ENCODE measurements at regions not wholly inside any gene's neighbourhood (a gene's known extent, or its start where the extent isn't known, plus 50 kb on each side); places are given as distances from the start of the nearest gene placed in this dataset.

DNA sequence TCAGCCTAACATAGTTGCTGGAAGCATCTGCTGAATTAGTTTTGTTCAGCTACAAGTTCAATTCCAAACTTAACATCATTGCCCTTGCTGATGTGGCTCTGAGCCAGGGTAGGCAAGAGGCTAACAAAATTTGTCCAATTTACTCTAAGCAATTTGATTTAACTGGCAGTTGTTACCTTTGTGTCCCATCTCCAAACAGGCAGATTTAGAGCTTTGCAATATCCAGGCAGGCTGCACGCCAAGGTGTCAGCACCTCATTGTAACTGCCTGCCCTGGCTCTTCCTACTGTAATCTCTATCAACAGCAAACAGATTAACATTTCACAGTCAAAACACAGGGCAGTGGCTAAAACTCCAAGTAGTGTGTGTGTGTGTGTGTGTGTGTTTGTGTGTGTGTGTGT lies 2070.6 kb downstream of the PCDH7 start:
- DNase-seq = no peak

DNA sequence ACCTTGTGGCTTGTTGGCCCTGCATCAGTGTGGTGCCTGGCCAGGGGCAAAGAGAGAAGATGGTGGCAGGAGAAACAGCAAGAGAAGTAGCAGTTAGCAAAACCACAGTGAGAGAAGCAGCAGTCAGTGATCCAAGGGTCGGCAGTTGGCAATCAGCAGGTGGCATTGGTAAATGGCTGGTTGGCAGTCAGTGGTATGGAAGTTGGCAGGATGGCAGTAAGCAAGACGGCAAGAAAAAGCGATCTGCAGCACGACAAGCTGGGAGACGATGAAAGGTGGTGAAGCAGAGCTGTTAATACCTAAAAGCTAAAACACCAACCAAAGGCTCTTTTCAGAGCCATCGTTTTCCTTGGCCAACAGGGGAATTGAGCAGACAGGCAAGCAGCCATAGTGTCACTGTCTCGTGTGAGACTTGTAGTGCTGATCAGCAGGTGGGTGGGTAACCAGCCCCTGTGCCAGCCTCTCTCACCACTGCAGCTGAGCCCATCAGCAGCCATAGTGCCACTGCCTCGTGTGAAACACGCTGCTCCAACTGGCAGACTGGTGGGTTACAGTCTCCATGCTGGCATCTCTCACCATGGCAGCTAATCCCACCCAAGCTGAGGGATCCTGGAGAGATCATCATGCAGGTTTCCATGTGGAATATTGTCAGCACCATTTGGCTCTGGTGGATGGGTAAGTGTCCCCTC lies 2078.4 kb downstream of the PCDH7 start:
- no peak for DNase-seq

DNA sequence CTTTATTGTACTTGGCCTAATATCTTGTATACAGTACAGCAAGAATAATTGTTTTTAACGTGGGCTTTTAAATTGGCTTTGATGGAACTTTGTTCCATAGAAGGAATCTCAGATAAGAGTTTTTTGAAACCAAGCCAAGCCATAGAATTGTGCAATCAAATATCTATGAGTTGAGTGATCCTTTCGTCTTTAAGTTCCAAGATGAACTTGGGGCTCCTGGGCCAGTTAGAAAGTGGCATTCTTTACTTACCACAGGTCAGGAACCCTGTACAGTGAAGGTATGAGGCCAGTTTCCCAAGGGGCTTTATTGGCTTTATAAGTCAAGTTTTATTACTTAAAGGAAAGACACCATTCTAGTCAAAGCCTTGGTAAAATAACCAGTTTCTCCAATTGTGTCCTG lies 2104.2 kb downstream of the PCDH7 start:
- DNase-seq = no peak

DNA sequence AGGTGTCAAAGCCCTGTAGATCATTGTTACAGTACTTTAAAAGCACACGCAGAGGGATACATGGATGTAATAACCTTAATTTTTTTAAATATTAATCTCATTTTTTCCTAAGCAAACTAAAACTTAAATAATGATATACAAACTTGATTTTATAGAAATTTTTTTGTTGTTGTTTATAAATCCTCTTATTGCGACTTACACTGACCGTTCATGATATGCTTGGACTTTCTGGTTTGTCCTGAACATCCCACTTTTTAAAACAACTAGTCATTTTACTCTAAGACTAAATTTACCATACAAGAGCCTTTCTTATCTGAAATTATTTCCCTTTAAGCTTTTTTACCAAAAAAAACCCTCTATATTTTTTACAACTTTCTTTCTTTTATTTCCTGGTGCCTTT lies 2106.0 kb downstream of the PCDH7 start:
- no peak for DNase-seq

DNA sequence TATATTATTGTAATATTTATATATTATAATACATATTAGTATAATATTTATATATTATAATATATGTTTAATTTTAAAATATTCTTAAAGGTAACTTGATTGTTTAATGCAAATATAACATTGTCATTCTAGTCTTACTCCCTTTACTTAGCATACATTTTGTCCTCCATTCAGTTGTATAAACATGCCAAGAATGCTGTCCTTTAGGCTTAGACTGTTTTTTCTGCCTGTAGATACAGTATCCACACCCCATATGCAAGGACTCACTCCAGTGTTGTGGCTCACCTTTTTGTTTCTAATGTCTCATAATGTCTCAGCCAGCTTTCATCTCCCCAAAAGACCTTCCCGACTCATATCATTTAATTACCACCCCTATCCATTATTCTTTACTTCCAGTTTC lies 2110.0 kb downstream of the PCDH7 start:
- DNase-seq = no peak

DNA sequence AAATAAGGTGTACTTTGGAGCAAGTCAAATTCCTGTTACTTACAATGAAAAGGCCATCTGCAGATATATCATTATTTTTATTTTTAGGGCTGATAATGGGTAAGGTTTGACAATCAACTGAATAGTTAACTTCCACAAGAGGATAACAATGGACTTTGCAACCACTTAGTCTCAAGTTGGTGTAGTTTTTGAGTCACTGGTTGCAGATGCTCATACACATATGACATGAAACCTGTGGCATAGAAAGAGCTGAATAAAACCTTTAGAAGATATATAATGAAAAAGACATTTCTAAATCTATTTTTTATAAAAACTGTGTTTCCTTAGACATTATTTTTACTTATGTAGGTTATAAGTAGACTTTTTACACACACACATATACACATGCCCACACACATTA lies 2110.9 kb downstream of the PCDH7 start:
- DNase-seq = no peak

DNA sequence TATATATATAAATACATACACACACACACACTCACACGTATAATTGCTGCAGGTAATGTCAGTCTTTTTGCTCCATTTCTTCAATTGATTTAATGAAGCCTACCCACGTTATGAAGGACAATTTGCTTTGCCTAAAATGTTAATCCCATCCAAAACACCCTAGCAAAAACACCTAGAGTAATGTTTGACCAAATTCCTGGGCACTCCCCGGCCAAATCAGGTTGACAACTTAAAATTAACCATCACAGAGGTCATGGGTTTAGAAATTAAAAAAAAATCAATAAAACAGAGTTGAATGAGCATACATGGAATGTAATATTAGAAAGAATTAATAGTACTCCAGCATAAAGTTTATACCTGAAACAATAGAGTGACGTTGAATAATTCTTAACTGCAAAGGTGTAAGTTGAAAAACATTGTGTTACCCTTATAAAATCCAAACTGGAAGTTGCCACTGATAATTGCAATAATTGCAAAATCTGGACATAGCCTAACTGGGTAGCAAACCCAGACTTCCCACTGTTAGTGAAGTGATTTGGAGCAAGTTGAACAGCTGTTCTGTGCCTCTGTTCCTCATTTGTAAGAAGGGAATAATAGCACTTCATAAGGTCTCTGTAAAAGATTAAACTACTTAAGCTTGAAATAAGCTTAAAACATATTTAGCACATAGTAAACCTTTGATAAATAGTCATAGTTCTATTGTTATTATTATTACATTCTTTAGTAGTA lies 2120.5 kb downstream of the PCDH7 start:
- no peak for DNase-seq

DNA sequence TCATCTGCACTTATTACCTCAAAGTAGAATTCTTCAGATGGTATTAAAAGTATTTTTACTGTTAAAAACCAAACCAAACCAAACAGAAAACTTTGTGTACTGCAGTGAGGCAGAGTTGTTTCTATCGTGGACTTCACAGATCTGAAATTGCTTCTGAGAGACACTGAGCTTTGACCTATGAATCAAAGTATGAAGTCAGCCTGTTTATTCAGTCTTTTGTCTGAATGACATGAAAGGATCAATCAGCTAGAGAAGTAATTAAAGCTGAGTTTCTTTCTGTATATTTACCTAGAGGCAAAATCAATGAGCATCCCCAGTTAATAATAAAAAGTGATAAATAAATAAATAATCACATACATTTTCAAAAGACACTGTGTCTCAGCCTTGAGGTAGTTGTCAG lies 2121.0 kb downstream of the PCDH7 start:
- no peak for DNase-seq

DNA sequence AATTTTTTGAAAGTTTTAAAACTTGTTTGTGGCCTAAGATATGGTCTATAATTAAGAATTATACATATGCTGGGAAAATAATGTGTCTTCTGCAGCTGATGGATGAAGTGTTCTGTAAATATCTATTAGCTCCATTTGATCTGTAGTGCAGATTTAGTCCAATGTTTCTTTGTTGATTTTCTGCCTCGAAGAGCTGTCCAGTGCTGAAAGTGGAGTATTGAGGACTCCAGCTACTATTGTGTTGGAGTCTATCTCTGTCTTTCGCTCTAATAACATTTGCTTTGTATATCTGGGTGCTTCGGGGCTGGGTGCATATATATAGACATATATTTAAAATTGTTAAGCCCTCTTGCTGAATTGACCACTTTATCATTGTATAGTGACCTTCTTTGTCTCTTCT lies 2127.3 kb downstream of the PCDH7 start:
- DNase-seq = no peak

DNA sequence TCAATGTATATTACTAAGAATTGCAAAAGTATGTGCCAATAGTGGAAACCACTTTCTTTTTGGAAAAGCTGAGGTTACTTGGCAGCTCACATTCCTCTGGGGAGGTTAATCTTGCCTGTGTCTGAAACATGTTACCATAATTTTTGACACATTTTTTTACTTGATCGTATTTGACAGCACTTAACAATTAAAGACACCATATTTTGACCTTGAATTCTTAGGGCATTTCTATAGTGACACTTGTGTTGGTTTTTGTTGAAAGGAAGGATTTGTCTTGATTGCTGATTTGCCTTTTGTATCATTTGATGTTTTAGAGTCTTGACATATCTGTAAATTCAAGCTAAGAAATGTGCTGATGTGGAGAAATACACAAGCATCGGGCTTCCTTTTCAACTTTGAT lies 2135.5 kb downstream of the PCDH7 start:
- no peak for DNase-seq

DNA sequence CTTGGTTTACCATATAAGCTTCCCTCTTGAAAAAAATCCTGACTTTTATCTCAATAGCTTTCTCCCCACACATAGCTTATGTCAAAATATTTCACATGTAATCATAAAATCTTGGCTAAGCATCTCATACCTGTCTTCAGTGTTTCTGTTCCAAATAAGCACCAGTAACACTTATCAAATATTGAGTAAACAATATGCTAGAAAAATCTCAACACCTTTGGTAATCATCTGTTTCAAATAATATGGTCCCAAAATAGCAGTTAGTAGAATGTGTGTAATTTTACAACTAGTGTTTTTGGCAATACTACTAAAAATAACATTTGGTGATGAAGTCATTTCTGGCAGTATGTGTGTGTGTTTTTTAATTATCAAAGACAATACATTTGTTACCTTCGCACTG lies 2138.2 kb downstream of the PCDH7 start:
- DNase-seq = no peak

DNA sequence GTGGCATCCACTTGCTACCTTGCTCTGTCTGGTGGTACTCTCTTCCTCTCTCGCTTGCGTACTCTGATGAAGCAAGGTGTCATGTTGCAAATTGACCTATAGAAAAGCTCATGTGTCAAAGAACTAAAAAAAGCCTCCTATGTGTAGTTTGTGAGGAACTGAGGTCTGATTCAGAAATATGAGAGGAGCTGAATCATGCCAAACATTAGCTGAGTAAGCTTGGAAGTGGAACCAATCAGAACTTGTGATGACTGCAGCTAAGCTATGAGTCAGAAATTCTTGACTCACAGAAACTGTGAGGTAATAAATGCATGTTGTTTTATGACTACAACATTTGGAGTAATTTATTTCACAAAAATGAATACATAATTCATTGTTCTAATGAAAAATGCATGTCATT lies 2138.8 kb downstream of the PCDH7 start:
- DNase-seq = no peak

DNA sequence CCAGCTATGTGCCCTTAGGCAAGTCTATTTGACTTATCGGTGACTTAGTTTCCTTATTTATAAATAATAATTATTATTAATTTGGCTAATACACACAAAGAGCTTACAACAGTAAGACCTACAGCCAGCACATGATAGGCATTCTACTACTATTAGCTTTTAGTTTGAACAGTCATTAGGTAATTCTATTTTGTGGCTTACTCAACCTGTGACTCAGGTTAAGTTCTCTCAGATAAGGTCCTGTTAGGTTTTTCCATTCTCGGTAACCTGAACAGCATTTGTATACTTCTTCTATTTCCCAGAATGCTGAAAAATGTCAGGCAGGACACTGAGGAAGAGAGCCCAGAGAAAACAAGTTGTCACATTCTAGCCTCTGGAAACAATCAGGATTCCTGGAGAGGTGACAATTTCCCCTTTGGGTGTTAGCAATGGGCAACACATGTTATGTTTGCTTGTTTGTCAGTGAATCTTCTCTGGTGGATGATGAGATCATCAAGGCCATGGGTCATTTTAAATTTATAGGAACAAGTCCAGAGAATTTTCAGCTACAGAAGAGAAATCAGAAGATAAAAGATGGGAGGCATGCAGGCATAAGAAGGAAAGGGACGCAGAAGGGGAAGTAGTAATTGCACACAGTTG lies 2144.7 kb downstream of the PCDH7 start:
- DNase-seq = no peak

DNA sequence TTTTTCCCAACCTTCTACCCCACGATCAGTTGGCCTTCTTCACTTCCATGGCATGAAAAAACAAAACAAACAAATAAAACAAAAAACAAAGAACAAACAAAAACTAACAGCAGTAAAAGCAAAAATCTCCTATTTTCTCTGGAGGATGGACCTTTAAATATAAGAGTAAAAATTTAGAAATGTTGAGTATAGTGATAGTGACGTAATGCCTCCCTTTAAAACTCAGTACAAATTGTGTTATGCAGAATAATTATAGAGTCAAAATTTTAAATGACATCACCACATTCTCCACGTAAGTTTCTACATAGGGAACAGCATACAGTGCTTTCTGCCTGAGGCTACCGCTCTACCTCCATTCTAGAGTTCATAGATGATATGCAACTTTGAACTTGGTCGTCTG lies 2156.4 kb downstream of the PCDH7 start:
- DNase-seq = no peak

DNA sequence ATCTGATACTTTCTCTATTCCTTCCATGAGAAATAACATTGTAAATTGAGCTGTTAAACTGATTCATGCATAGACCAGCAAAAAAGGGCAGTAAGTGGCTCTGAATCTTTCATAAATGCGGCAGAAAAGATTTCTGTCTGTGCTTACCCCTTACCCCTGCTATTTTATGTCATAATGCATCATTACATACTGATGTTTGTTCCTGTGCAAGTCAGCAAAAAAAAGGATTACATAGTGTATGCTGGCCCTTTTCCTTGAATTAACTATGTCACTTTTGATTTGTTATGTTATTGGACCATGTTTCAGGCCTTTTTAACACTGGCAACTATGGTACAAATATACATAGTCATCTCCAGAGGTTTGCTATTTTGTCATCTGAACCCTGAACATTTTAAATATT lies 2159.7 kb downstream of the PCDH7 start:
- DNase-seq = no peak

DNA sequence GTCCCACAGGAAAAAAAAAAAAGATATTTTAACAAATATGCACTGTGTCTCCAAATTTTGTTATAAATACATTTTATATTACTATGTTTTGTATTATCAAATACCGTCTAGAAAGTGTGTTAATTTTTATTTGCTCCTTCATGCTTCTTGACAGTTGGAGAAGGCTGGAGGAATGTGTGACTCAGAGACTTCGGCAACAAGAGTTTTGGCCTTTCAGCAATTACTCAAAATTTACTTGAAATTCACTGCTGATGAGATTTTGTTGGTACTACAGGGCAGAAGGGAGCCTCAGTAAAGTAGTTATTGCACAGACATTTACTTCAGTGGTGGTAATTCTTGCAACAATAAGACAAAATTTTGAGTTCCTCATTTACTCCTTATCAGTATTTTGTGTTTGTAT lies 2164.0 kb downstream of the PCDH7 start:
- DNase-seq = no peak

DNA sequence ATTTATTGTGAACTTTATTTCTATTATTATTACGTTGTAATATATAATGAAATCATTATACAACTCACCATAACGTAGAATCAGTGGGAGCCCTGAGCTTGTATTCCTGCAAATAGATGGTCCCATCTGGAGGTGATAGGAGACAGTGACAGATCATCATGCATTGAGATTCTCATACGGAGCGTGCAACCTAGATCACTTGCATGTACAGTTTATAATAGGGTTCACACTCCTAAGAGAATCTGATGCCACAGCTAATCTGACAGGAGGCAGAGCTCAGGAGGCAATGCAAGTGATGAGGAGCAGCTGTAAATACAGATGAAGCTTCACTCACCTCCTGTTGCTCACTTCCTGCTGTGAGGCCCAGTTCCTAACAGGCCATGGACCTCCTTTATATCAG lies 2170.2 kb downstream of the PCDH7 start:
- no peak for DNase-seq

DNA sequence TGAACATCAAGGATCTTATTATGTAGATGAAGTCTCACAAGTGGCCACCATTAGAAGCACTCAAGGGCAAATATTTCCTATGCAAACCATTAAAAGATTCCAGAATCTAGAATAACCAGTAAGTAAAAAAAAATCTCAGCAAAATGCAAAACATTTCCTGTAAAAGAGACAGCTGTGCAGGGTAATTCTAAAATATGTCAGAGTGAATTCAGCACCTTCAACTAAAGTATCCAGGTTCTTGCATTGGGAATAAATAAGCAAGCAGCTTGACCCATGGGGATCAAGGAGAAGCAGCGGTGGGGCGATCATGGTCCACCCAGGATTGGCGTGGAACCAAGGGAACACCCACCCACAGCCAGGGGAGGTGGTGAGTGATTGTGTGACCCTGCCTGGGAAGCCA lies 2188.9 kb downstream of the PCDH7 start:
- DNase-seq = no peak

DNA sequence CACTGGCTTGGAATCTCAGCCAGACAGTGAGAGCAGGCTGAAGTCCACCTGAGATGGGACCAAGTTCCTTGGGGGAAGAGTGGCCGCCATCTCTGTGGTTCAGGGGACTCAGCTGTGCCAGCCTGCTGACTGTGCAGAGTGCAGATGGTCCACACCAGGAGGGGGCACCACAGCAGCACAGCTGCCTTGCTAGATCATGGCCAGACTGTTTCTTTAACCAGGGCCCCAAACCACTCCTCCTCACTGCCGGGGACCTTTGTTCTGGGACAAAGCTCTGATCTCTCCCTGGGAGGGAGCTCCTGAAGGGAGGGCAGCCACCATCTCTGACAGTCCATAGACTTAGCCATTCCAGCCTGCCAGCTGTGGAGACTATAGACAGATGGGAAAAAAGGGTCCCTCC lies 2189.6 kb downstream of the PCDH7 start:
- DNase-seq = no peak

DNA sequence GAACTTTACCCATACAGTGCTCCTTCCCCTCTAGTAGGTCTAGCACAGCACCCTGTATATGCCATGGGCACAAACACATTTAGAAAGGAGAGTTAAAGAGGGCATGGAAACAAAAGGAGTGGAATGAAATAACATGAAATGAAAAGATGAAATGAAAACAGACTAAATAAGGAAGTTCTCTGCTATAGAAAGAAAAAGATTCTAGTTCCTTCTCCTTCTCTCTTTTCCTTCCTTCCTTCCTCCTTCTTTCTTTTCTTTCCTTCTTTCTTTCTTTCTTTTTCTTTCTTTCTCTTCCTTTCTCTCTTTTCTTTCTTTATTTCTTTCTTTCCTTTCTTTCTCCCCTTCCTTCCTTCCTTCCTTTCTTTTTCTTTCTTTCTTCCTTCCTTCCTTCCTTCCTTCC lies 2197.4 kb downstream of the PCDH7 start:
- no peak for DNase-seq

DNA sequence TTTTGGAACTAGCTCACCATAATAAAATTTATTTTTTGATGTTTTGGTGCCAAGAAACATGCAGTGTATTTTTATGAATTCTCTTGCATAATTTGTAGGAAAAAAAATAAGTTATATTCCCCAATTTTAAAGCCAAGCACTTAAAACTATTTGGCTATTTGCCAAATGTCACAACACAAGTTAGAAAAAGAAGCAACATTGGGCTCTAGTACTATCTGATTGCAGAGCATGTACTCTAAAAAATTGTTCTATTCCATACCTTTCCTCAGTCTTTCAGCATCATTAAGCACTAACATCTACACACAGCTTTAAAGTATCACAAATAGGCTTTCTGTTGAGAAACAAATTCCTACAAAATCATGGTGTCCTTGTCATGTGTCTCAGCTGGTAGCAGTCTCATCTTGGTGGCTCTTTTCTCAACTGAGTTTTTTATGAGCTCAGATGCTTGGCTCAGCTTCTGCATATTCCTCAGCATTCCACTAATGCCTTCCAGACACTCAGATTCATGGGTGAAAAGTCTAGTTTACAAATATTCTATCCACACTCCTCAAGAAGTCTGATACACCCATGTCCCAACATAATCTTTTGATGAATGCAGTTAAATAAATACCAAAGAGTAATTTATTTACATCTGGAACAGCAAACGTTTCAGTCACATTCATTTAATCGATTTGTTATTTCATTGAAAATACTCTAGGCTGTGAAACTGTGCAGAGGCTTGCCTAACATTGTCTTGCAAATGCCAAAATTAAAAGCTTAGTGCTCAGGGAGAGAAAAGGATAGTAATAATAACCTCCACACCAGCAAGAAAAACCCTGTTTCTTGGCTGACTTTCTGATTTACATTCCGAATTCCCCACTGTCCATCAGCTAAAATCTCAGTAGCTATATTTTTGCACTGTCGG lies 2209.9 kb downstream of the PCDH7 start:
- DNase-seq = no peak

DNA sequence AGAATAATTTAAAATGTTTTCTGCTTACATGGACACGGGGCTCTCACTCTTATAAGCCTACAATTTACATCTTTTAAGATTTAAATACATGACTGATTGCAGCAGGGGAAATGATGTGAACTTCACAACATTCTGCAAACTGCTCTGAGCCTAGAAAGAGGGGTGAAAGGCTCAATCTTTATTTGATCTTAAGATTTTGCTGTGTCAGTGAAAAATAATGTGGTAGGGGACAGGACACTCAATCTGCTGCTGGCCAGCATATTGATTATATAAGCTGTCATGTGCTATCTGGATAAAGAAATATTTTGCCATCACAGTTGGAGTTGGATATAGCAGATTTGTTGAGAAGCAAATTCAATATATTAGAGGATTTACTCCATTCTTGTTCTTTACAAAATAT lies 2210.5 kb downstream of the PCDH7 start:
- DNase-seq = no peak

DNA sequence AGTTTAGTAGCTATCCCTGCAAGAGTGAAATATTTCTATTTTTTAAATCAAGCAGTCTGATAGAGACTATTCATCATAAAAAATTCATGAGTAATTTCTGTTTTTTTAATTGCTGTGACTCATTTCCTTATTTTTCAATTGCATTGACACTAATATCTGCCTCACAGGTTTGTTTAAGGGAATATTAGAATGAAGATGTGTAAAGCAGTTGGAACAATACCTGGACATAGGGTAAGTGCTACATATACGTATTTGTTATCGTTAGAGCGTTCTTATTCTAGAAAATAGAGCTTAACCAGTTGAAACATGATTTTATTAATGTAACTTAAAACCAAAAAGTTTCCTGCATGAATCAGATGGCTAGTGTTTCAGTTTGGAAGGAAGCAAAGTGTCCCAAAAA lies 2211.3 kb downstream of the PCDH7 start:
- DNase-seq = no peak

Data from islet precursor cell (in vitro differentiated cells).